CD8-positive, alpha-beta memory T cell (primary cell): ENCODE measurements at regions not wholly inside any gene's neighbourhood (a gene's known extent, or its start where the extent isn't known, plus 50 kb on each side); places are given as distances from the start of the nearest gene placed in this dataset.

Source experiments
- CTCF ChIA-PET: fragments of 350-600 bp; sonication (Branson Sonifier 250); formaldehyde crosslinking; loops from one replicate; lab custom pipeline; 2021; ENCODE audit warnings: antibody characterized with exemption; lab: Charles Lee
- POLR2A ChIA-PET: fragments of 350-600 bp; sonication (Branson Sonifier 250); formaldehyde crosslinking; loops from one replicate; lab custom pipeline; 2021; ENCODE audit warnings: antibody characterized with exemption; lab: Charles Lee
- DNase-seq, 5 donors: peaks; one replicate each; pipeline versions ENCODE4 v3.0.0 to v3.0.0-alpha.2; 2020 to 2022; ENCODE audit warnings: mixed read lengths in 1 of 5
- H3K27ac ChIP-seq: one replicate; pipeline ENCODE4 v1.7.0; 2013; ENCODE audit warnings: low read depth, mild to moderate bottlenecking, low read length, moderate library complexity
- H3K27me3 ChIP-seq: 2 replicates; pipeline ENCODE4 v1.7.0; 2013; ENCODE audit warnings: low read length, mild to moderate bottlenecking; ENCODE audit not compliant: insufficient read depth, poor library complexity, severe bottlenecking
- H3K36me3 ChIP-seq: 2 replicates; pipeline ENCODE4 v1.7.0; 2013; ENCODE audit warnings: mild to moderate bottlenecking, low read length, moderate library complexity; ENCODE audit not compliant: insufficient read depth
- H3K4me1 ChIP-seq: 2 replicates; pipeline ENCODE4 v1.7.0; 2013; ENCODE audit warnings: mild to moderate bottlenecking, low read length, moderate library complexity; ENCODE audit not compliant: insufficient read depth
- H3K4me3 ChIP-seq: 2 replicates; pipeline ENCODE4 v1.7.0; 2013; ENCODE audit warnings: mild to moderate bottlenecking, low read length
- H3K9me3 ChIP-seq: 2 replicates; pipeline ENCODE4 v1.7.0; 2013; ENCODE audit warnings: mild to moderate bottlenecking, low read length
- H3K27ac Mint-ChIP-seq, 8 donors: one replicate each; pipeline ENCODE4 v1.8.0; 2020 to 2021; ENCODE audit warnings: mixed read lengths in 8 of 8, mild to moderate bottlenecking in 6 of 8, inconsistent platforms in 3 of 8, moderate library complexity in 3 of 8
- H3K27me3 Mint-ChIP-seq, 2 donors: one replicate each; pipeline ENCODE4 v1.8.0; 2020 to 2021; ENCODE audit warnings: mixed read lengths in 2 of 2, mild to moderate bottlenecking in 1 of 2, moderate library complexity in 1 of 2
- H3K36me3 Mint-ChIP-seq, 3 donors: one replicate each; pipeline ENCODE4 v1.8.0; 2020 to 2021; ENCODE audit warnings: mixed read lengths in 3 of 3, inconsistent platforms in 1 of 3, mild to moderate bottlenecking in 1 of 3
- H3K4me1 Mint-ChIP-seq, 3 donors: one replicate each; pipeline ENCODE4 v1.8.0; 2020 to 2021; ENCODE audit warnings: mixed read lengths in 3 of 3, inconsistent platforms in 1 of 3, mild to moderate bottlenecking in 1 of 3
- H3K4me3 Mint-ChIP-seq, 7 donors: one replicate each; pipeline ENCODE4 v1.8.0; 2020 to 2021; ENCODE audit warnings: mixed read lengths in 7 of 7, mild to moderate bottlenecking in 6 of 7, moderate library complexity in 4 of 7, inconsistent platforms in 2 of 7
- H3K9me3 Mint-ChIP-seq, 5 donors: one replicate each; pipeline ENCODE4 v1.8.0; 2020 to 2022; ENCODE audit warnings: mixed read lengths in 5 of 5, mild to moderate bottlenecking in 3 of 5, moderate library complexity in 2 of 5, inconsistent platforms in 1 of 5

GRCh38 chr1:55894521-55894920 lies 679.4 kb upstream of the USP24 start:
- Mint-ChIP-seq H3K4me1 (no peaks in the 10 kb centered on the region), H3K36me3 (no peaks in the 10 kb centered on the region), H3K27ac (no peak overlapping the region), H3K4me3 (no peak overlapping the region), H3K9me3 (peaks cover 9 to 21% (median 16%) of the 10 kb centered on the region in 5 donors), H3K27me3 (peaks cover 0 to 1% of the 10 kb centered on the region in 2 donors)
- Histone ChIP-seq H3K9me3 (no peaks in the 10 kb centered on the region), H3K4me3 (no peak overlapping the region), H3K36me3 (no peaks in the 10 kb centered on the region), H3K4me1 (no peaks in the 10 kb centered on the region), H3K27ac (no peak overlapping the region), H3K27me3 (no peaks in the 10 kb centered on the region)
- ChIA-PET POLR2A (no interaction called here), CTCF (no interaction called here)
- no peak for DNase-seq

DNA sequence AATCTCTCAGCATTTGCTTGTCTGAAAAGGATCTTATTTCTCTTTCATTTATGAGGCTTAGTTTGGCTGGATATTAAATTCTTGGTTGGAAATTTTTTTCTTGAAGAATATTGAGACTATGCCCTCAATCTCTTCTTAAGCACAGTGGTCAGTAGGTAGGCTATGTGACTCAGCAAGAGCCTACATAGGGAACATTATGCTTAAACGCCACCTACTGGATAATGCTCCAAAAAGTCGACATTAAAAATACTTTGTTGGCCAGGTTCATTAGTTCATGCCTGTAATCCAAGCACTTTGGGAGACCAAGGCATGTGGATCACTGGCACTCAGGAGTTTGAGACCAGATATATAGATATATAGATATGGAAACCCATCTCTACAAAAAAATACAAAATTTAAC lies 678.0 kb upstream of the USP24 start:
- no peaks in the 10 kb centered on the region for H3K4me1 Mint-ChIP-seq
- no peak for DNase-seq
- no peak overlapping the region for H3K4me3 Mint-ChIP-seq
- H3K36me3 Mint-ChIP-seq = no peaks in the 10 kb centered on the region
- Histone ChIP-seq H3K27ac (no peak overlapping the region), H3K36me3 (no peaks in the 10 kb centered on the region), H3K9me3 (no peaks in the 10 kb centered on the region), H3K4me1 (no peaks in the 10 kb centered on the region), H3K27me3 (no peaks in the 10 kb centered on the region), H3K4me3 (no peak overlapping the region)
- H3K27ac Mint-ChIP-seq = peak overlapping the region in 1 of 8 donors; percentile 47
- POLR2A ChIA-PET = no interaction called here
- H3K27me3 Mint-ChIP-seq = peaks cover 0 to 1% of the 10 kb centered on the region in 2 donors
- peaks cover 12 to 21% (median 16%) of the 10 kb centered on the region in 5 donors for H3K9me3 Mint-ChIP-seq
- CTCF ChIA-PET = no interaction called here

GRCh38 chr1:55888685-55889317 lies 673.6 kb upstream of the USP24 start:
- Mint-ChIP-seq H3K4me1 (no peaks in the 10 kb centered on the region), H3K27ac (no peak overlapping the region), H3K9me3 (peaks cover 9 to 18% (median 13%) of the 10 kb centered on the region in 5 donors), H3K27me3 (peaks cover 0 to 3% of the 10 kb centered on the region in 2 donors), H3K4me3 (no peak overlapping the region), H3K36me3 (no peaks in the 10 kb centered on the region)
- Histone ChIP-seq H3K27me3 (no peaks in the 10 kb centered on the region), H3K9me3 (no peaks in the 10 kb centered on the region), H3K4me3 (no peak overlapping the region), H3K27ac (no peak overlapping the region), H3K4me1 (no peaks in the 10 kb centered on the region), H3K36me3 (no peaks in the 10 kb centered on the region)
- POLR2A ChIA-PET = no interaction called here
- CTCF ChIA-PET = no interaction called here
- no peak for DNase-seq

GRCh38 chr1:55886856-55887712 lies 671.9 kb upstream of the USP24 start:
- H3K27me3 ChIP-seq = no peaks in the 10 kb centered on the region
- Mint-ChIP-seq H3K4me1 (no peaks in the 10 kb centered on the region), H3K27me3 (peaks cover 0 to 3% of the 10 kb centered on the region in 2 donors), H3K36me3 (no peaks in the 10 kb centered on the region), H3K4me3 (no peak overlapping the region), H3K9me3 (peaks cover under 1 to 8% (median 5%) of the 10 kb centered on the region in 5 donors), H3K27ac (no peak overlapping the region)
- ChIA-PET POLR2A (no interaction called here), CTCF (no interaction called here)
- no peak overlapping the region for H3K27ac ChIP-seq
- H3K4me3 ChIP-seq = no peak overlapping the region
- H3K9me3 ChIP-seq = no peaks in the 10 kb centered on the region
- H3K36me3 ChIP-seq = no peaks in the 10 kb centered on the region
- no peak for DNase-seq
- no peaks in the 10 kb centered on the region for H3K4me1 ChIP-seq

DNA sequence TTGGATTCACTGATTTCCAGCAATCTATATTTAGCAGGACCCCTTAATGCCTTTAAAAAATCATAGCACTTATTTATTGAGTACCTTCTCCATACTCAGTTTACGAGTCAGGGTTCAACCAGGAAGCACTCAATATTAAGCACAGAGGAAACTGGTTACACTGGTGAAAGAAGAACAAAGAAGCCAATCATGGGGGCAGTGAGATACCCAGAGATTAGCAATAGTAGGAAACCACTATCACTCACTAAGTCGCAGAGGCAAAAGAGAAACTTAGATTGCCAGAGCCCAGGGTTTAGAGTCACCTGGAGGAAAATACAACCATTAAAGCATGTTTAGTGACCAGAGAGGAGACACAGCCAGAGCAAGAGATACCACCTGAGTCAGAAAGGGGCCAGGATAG lies 670.5 kb upstream of the USP24 start:
- Histone ChIP-seq H3K27ac (no peak overlapping the region), H3K4me3 (no peak overlapping the region), H3K4me1 (no peaks in the 10 kb centered on the region), H3K27me3 (no peaks in the 10 kb centered on the region), H3K36me3 (no peaks in the 10 kb centered on the region), H3K9me3 (no peaks in the 10 kb centered on the region)
- no peak overlapping the region for H3K27ac Mint-ChIP-seq
- ChIA-PET POLR2A (no interaction called here), CTCF (no interaction called here)
- no peak for DNase-seq
- H3K36me3 Mint-ChIP-seq = no peaks in the 10 kb centered on the region
- H3K9me3 Mint-ChIP-seq = peaks cover 0 to 5% (median 0%) of the 10 kb centered on the region in 5 donors
- no peaks in the 10 kb centered on the region for H3K4me1 Mint-ChIP-seq
- H3K27me3 Mint-ChIP-seq = peaks cover 0 to 3% of the 10 kb centered on the region in 2 donors
- H3K4me3 Mint-ChIP-seq = no peak overlapping the region

DNA sequence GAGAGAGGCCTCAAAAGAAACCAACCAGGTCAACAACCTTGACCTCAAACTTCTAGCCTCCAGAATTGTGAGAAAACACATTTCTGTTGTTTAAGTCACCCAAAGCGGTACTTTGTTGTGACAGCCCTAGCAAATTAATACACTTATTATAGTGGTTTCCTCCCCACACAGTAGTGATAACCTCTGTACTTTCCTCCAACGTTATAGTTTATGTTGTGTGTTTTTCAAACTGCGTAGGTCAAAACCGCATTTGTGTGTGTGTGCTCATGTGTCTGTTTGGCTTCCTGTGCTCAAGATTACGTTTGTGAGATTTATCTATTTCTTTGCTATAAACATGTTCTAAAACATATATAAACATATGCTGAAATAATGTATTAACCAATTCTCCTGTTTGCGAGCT lies 667.8 kb upstream of the USP24 start:
- no peak for DNase-seq
- no peaks in the 10 kb centered on the region for H3K27me3 ChIP-seq
- Mint-ChIP-seq H3K27ac (no peak overlapping the region), H3K9me3 (peaks cover 0 to under 1% (median 0%) of the 10 kb centered on the region in 5 donors), H3K4me1 (no peaks in the 10 kb centered on the region), H3K27me3 (peaks cover 0 to 5% of the 10 kb centered on the region in 2 donors), H3K4me3 (no peak overlapping the region), H3K36me3 (no peaks in the 10 kb centered on the region)
- POLR2A ChIA-PET = no interaction called here
- CTCF ChIA-PET = interaction anchor here (0.5 kb wide), 1 partner anchor 91 kb away, joined by 3 read pairs; no protein-coding TSS in a partner anchor
- H3K4me3 ChIP-seq = no peak overlapping the region
- H3K4me1 ChIP-seq = no peaks in the 10 kb centered on the region
- H3K27ac ChIP-seq = no peak overlapping the region
- H3K36me3 ChIP-seq = no peaks in the 10 kb centered on the region
- no peaks in the 10 kb centered on the region for H3K9me3 ChIP-seq

- no peaks in the 10 kb centered on the region for H3K4me1 ChIP-seq
- no peaks in the 10 kb centered on the region for H3K36me3 ChIP-seq
- Mint-ChIP-seq H3K36me3 (no peaks in the 10 kb centered on the region), H3K4me1 (no peaks in the 10 kb centered on the region), H3K4me3 (no peak overlapping the region), H3K27me3 (peaks cover 0 to 5% of the 10 kb centered on the region in 2 donors), H3K27ac (no peak overlapping the region), H3K9me3 (peaks cover 0 to 2% (median 0%) of the 10 kb centered on the region in 5 donors)
- no peaks in the 10 kb centered on the region for H3K27me3 ChIP-seq
- no peak overlapping the region for H3K27ac ChIP-seq
- no peaks in the 10 kb centered on the region for H3K9me3 ChIP-seq
- POLR2A ChIA-PET = no interaction called here
- DNase-seq = no peak
- no peak overlapping the region for H3K4me3 ChIP-seq
- CTCF ChIA-PET = no interaction called here
Observed at GRCh38 chr1:55879346-55879745, 664.2 kb upstream of the USP24 start.

GRCh38 chr1:55877437-55878232 lies 662.5 kb upstream of the USP24 start:
- H3K4me3 ChIP-seq = no peak overlapping the region
- Mint-ChIP-seq H3K4me3 (no peak overlapping the region), H3K9me3 (peaks cover 0 to 2% (median 0%) of the 10 kb centered on the region in 5 donors), H3K4me1 (no peaks in the 10 kb centered on the region), H3K27me3 (peaks cover 0 to 5% of the 10 kb centered on the region in 2 donors), H3K36me3 (no peaks in the 10 kb centered on the region), H3K27ac (no peak overlapping the region)
- POLR2A ChIA-PET = no interaction called here
- no peak for DNase-seq
- no peaks in the 10 kb centered on the region for H3K4me1 ChIP-seq
- CTCF ChIA-PET = no interaction called here
- no peak overlapping the region for H3K27ac ChIP-seq
- H3K36me3 ChIP-seq = no peaks in the 10 kb centered on the region
- H3K9me3 ChIP-seq = no peaks in the 10 kb centered on the region
- no peaks in the 10 kb centered on the region for H3K27me3 ChIP-seq
